NCI-H2171 (cell line): ENCODE measurements at regions not wholly inside any gene's neighbourhood (a gene's known extent, or its start where the extent isn't known, plus 50 kb on each side); places are given as distances from the start of the nearest gene placed in this dataset.

Experiments
- DNase-seq: peaks from one replicate; lab custom pipeline; 2025; lab: John Stamatoyannopoulos, UW

DNA sequence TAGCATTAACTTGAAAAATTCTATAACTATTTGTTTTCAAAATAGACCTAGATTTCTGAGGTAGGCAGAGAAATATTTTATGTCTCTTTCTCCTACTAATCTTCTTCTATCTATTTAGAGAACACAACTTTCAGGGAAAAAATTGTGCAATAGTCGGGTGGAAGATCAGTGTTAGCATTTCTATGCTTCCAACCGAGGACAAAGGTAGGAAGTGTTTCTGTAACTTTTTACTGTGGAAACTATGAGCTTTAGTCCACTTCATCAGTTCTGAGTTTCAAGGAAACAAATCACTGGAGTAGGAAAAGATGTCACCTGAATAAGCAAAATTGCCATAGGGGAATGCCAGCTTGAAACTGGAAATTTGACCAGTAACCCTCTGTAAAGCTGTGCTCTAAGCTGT, 207.7 kb upstream of the CTAGE1 start:
- no peak for DNase-seq

DNA sequence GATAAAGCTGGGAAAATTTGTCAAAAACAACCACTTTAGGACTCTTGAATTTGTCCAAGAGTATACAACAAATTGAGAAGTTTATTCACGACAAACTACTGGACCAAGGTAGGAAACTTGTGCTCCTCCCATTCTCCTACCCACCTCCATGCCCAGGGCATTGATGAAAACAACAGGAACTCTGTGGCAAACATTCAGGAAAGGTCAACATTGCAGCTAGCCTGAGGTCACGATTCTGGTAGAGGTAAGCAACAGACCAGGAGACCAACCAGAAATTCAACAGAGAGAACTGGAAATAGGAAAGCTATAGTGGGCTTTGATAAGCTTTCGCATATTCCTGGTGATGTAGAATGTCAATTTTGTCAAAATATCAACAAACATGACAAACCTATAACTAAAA, 209.1 kb upstream of the CTAGE1 start:
- DNase-seq = no peak

DNA sequence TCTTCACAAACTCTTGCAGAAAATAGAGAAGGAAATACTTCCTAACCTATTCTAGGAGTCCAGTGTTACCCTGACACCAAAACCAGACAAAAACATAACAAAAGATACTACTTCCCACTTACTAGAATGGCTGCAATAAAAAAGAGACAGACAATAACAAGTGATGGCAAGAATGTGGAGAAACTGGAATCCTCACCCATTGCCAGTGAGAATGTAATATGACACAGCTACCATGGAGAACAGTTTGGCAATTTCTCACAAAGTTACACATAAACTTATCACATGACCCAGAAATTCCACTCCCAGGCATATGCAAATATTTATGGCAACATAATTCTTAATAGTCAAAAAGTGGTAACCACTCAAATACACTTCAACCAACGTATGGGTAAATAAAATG, 209.8 kb upstream of the CTAGE1 start:
- no peak for DNase-seq

DNA sequence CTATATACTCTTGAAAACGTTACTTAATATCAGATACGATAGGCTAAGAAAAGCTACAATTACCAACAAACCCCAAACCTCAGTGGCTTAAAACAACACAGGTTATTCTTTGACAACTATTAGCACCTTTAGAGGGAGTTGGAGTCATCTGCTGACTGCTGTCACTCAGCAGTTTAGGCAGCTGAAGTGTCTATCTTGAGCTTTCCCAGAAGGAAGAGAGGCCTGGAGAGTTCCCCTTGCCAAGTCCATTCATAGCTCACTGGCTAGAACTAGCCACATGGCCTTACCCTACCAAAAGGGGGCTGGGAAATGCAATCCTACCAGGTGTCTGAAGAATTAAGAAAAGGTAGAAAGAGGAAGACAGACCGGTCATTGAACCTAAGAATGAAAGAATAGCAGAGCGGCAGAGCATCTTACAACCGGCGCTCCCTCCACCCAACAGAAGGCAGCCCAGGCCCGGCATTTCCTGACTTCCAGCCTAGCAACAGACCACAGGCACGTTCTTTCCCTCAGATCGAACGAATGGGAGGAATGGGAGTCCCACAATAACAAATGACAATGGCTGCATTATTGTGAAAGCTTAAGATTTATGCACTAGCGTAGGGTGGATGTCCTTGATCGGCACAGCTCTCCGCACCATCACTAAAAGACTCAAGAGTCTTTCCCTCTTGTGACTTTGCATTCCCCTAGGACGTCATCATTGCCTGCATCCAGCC, 211.2 kb upstream of the CTAGE1 start:
- no peak for DNase-seq

DNA sequence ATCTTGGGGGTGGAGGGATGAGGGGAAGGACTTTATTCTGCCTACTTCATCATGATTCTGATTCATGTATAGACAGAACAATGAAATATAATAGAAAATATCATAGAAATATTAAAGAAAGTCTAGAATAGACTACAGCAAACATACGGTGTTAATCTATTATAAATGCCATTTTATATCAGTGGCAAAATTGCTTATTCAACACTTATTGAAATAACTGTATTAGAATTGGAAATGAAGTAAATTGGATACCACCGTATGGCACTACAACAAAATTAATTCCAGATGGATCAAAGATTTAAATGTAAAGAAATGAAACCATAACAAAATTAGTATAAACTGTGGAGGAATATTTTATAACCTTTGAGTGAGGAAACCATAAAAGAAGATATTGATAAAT, 213.3 kb upstream of the CTAGE1 start:
- no peak for DNase-seq

DNA sequence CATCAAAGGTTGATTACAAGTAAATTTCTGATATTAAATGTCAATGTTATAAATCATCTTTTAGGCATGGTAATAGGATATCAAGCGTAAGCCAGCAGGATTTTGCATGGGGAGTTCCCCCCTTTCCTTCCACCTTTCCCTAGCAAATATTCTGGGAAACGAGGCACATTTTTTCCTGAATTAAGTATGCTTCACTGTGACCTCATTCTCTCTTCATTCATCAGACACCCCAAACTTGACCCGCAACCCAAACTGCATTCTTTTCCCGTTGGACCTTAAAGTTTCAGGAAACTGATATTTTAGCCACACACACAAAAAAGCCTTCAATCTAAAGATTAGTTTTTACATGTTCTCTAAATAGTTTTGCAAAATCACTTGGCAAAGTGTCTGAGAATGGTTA, 214.5 kb upstream of the CTAGE1 start:
- no peak for DNase-seq

DNA sequence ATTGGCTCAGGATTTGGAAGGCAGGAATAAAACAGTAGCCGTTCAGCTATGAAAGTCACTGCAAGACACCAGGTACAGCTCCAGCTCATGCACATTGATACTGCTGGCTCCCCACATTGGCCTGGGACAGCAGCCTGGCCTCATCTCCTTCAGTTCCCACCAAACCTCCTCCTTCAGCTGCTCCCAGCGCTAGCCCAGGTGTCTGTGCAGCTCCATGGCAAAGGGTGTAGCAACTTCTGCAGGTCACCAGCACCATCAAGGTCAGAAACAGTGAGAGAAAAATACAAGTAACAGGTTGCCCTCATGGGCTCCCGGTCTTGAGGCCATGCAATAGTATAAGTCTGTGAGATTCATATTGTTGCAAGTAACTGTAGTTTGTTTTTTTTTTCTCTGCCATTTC, 216.7 kb upstream of the CTAGE1 start:
- no peak for DNase-seq

DNA sequence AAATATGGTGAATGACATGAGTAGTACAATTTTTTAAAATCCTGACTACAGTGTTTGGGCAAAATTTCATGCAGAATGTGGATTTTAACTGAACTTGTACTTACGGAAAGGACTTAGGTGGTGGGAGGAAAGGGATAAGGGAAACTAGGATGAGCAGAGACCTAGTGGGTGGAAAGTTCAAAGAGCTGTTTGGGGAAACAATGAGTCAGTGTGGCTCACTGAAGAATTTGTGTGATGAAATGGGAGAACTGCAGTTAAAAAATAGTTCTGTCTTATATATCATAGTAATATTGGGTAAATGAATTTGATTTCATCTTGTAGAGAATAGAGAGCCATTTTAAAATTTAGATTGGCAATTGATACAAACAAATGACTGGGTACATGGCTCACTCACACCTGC, 220.1 kb upstream of the CTAGE1 start:
- no peak for DNase-seq

DNA sequence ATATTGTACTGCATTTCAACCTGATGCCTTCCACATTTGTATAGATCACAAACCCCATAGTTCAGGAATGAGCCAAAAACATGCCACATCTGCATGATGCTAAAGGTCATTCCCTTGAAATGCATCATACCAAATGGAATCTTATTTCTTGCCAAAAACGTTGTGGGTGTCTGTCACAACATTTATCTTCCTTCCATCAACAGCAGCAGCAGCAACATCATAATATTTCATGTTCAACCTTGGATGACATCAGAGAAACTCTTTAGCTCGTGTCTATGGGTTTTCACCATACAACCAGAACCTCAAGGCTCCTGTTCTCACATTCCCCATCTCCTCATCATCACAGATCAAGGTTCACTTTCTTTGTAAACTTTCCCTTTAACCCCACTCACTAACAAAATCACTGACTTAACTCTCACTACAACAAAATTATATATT, 221.3 kb upstream of the CTAGE1 start:
- DNase-seq = no peak

DNA sequence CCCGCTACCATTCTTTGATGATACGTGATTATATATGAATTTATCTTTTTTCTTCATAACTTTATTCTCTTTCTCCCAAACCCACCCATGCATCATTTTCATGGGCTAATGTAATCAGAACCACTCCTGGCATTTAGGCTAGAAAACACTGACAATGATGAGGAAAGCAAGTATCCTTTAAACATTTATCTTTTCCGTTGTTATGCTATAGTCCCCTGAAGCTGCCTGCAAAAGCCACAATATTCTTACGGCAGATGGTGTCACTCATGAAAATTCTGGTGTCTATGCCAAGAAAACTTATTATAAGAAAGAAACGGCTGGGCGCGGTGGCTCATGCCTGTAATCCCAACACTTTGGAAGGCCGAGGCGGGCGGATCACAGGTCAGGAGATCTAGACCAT, 221.8 kb upstream of the CTAGE1 start:
- no peak for DNase-seq

DNA sequence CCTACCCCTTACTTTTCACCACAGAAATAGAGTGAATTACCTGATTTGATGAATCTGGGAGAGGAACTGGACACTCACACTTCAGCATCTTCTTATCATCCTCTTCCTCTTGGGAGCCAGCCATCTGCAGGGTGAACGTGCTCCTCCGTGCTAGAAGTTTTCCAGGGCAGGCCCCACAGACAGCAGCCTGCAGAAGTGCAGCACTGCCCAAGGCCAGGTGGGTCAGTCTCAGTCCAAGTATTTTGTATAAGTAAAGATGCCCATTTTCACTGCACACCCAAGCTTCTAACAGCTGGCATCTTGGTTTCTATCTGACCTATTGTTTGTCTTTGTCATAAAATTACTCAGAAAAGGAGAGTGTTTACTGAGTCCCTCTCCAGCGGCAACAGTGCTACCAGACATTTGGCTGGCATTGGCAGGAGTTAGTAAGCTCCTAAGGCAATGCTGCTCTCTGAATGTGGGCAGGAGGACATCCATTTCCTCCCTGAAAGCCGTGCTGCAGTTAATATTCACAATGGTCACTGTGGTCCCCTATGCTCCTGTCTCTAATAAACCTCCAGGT, 222.6 kb upstream of the CTAGE1 start:
- no peak for DNase-seq

DNA sequence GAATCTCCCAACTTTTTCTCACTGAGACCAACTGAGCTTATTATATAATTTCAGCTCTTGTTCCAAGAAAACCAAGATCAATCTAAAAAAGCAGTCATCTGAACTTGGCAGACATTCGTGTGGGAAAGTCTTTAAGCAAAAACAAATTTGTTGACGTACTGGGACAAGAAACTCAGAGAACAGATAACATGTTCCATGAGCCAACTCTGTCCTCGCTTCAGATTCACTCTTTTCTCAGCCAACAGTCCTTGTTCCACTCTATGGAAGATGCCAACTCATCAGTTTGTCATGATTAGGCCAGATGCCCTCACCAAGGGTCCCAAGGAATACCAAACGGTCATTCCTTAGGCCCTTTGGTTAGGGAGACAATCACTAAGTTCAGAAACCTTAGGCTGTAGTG, 224.2 kb upstream of the CTAGE1 start:
- DNase-seq = no peak

DNA sequence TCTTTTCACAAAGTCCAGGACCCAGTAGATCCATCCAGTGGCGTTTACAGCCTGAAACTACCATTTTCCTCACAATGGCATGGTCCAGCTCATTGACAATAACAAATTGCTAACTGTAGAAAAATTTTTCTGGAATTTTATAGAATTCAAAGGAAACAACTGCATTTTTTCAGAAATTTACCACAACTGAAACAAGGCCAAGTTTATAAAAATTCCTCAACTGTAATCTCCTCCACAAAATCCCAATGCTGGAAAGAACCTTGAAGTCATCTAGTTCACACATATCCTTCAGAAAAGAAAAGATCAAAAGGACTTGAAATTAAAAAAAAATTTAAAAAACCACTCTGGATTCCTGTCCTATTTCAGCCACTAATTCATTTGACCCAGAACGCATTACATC, 226.0 kb upstream of the CTAGE1 start:
- DNase-seq = no peak

DNA sequence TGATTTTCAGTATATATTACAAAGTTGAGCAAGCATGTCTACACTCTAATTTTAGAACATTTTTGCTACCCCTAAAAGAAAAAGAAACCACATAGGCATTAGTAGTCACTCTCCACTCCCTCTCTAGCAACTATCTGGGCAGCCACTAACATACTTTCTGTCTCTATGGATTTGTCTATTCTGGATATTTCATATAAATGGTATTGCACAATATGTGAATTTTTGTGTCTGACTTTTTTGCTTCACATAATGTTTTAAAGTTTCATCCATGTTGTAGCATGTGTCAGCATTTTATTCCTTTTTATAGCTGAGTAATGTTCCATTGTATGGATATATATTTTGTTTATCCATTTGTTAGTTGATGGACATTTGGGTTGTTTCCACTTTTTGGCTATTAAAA, 232.5 kb upstream of the CTAGE1 start:
- DNase-seq = no peak

DNA sequence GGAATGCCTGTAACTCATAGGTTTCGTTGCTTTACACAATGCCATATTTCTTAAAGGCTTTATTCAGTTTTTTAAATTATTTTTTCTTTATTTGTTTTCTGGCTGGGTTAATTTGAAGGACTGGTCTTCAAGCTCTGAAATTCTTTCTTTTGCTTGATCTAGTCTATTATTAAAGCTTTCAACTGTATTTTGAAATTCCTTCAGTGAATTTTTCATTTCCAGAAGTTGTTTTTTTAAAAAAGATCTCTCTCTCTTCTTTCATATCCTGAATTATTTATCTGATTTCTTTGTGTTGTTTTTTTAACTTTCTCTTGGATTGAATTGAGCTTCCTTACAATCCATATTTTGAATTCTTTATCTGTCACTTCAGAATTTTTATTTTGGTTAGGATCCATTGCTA, 239.9 kb upstream of the CTAGE1 start:
- no peak for DNase-seq

DNA sequence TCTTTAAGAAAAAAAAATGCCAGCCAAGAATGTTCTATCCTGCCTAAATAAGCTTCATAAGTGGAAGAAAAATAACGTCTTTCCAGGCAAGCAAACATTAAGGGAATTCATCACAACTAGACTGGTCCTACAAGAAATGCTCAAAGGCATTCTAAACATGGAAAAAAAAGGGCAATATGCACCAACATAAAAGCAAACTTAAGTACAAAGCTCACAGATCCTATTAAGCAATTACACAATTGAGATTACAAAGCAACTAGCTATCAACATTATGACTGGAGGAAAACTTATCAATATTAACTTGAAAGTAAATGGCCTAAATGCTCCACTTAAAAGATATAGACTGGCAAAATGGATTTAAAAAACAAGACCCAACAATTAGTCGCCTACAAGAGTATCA, 240.6 kb upstream of the CTAGE1 start:
- no peak for DNase-seq

DNA sequence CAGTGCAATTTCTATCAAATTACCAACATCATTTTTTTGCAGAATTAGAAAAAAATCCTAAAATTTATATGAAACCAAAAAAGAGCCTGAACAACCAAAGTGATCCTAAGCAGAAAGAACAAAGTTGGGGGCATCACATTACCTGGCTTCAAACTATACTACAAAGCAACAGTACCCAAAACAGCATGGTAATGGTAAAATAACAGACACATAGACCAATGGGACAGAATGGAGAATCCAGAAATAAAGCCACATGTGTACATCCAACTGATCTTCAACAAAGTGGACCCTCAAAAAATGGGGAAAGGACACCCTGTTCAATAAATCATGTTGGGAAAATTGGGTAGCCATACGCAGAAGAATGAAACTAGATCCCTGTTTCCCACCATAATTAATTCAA, 245.7 kb upstream of the CTAGE1 start:
- no peak for DNase-seq

DNA sequence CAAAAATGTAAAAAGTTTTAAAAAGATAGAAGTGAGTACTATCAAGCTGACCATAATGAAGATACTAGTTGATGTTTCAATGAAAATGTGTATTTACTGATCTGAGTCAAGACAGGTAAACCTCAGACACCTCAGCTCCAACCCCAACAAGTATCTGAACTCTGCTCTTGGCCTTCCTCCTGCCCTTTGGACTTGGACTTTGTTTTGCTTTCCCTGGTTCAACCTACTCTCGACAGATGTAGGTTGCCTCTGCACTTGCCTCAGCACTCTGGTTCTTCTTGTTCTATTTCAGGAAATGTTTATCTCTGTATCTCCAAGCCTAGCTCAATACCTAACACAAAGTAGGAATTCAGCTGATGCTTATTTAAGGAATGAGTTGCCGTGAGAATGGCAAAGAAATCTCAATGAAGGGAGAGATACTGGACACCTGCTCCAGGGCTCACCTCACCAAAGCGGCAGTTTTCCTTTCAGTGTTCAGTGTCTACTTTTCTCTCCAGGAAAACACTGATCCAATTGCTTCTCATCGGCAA, 248.8 kb upstream of the CTAGE1 start:
- DNase-seq = no peak

DNA sequence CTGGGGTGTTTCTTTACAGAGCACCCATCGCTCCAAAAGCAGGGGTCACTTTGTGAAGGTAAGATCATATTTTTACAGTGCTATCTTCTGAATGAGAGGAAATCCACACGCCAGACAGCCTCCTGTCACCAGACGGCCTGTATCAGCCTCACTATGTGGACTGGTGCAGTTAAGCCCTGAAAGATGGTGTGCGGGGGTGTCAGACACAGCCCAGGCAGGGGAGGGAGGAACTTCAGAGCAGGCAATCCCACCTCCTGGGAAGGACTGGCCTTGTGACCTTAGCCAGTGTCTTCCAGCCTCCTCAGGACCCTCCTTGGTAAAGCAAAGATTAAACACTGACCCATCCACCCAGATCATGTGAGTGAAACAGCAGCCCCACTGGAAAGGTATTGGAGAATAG, 249.4 kb upstream of the CTAGE1 start:
- no peak for DNase-seq

DNA sequence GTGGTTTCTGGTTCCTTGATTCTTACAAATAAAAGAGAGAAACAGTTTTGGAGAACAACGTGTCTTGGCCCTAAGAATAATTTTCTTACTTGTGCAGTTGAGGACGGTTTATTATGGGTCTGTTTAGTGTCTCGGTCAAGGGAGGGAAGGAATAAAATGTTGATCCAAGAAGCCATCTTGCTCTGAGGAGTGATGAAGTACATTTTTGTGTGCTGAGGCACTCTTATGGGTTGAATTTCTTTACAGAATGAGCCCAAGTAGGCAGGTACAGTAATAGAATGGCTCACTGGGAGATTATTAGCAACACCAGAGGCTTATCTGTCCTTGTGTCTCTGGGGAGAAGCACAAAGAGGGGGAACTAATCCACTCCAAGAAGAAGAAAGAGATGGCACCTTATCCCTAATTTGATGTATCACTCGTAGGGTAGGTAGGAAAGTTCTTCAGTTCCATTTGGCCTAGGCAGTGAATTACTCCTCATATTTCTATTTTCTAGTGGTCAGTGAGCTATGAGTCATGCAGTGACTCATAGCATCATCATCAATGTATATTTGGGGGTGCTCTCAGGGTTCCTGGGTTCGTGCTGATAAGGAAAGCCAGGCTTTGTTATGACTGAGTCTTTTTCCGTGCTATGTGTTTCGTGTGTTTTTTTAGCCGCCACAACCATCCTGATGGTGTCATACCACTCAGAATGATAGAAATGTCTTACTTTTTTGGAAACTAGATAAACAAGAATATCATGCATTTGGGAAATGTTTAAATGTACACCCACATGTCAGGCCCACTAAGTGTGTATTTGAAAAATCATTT, 250.1 kb upstream of the CTAGE1 start:
- no peak for DNase-seq

DNA sequence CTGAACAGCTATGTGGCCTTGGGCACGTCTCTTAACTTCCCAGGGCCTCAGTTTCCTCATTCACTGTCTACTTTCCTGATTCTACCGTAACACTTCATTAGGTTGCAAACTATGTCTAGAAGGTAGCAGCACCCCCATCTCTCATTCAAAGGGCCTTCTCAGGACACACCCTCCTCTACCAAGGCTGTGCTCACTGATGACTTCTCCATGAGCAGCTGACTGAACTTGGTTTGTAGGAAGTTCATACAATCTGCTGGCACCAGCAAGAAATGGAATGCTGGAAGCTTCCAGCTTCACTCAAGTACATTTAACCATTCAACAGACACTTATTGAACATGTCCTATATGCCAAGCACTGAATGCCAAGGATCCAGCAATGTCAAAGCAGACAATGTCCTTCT, 250.8 kb upstream of the CTAGE1 start:
- no peak for DNase-seq

DNA sequence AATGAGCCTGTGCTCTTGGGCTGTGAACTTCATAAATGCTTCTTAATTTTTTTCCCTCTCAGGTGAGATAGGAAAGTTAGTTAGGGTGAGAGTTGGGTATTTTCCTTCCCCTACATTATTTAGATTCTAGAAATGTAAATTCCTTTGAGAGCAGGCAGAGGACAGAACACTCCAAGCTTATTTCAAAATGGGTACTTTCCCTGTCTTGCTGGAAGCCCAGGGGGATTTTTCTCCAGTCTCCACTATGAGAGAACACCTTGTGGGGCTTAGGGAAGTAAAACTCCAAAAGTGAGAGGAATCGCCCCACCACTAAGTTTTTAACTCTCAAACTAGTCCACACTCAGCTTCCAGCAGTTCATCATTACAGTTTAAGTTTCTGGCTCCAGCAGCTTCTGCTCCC, 253.2 kb upstream of the CTAGE1 start:
- no peak for DNase-seq

DNA sequence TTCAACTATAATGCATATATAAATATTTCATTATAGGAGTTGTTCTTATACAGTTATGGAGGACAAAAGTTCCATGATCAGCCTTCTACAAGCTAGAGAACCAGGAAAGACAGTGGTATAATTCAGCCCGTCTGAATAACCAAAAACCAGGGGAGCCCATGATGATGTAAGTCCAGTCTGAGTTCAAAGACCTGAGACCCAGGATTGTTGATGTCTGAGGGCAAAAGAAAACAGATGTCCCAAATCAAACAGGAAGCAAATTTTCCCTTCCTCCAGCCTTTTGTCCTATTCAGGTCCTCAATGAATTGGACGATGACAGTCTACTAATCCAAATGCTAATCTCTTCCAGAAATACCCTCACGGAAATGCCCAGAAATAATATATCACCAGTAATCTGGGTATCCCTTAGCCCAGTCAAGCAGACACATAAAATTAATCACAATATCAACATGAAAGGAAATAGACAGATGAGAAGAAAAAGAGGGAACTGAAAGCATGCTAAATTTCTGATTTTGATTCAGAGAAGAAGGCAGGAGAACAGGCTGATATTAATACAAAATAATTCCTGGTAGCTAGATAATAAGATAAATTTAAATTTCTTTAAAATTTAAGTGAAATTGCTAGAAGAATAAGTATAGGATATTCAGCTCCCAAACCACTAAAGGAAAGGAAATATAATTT, 255.6 kb upstream of the CTAGE1 start:
- DNase-seq = no peak
